Neural cell (in vitro differentiated cells): ENCODE measurements at regions not wholly inside any gene's neighbourhood (a gene's known extent, or its start where the extent isn't known, plus 50 kb on each side); places are given as distances from the start of the nearest gene placed in this dataset.

Experiments
- H2AFZ ChIP-seq: fragments of 200-600, 300-800 bp; sonication (generic), shearing (Covaris generic); 2 replicates; pipeline ENCODE4 v1.6.0; 2014; ENCODE audit warnings: low read depth, mild to moderate bottlenecking, antibody characterized with exemption, low read length, moderate library complexity
- H3F3A ChIP-seq: fragments of 200-600 bp; shearing (Covaris generic); 2 replicates; pipeline ENCODE4 v1.6.1; 2016; ENCODE audit warnings: mild to moderate bottlenecking, moderate library complexity, mixed read lengths, antibody characterized with exemption, low read length; ENCODE audit not compliant: insufficient read depth, poor library complexity, severe bottlenecking
- H3K27ac ChIP-seq: fragments of 200-600, 300-800 bp; sonication (generic), shearing (Covaris generic); 2 replicates; pipeline ENCODE4 v1.5.1; 2014; ENCODE audit warnings: mild to moderate bottlenecking, low read length, moderate library complexity
- H3K27me3 ChIP-seq: fragments of 300-800, 200-600 bp; sonication (generic), shearing (Covaris generic); 2 replicates; pipeline ENCODE4 v1.6.0; 2014; ENCODE audit warnings: mild to moderate bottlenecking, low read depth, low read length, moderate library complexity; ENCODE audit not compliant: insufficient read depth
- H3K36me3 ChIP-seq: fragments of 300-800, 200-600 bp; sonication (generic), shearing (Covaris generic); 2 replicates; pipeline ENCODE4 v1.5.1; 2014; ENCODE audit warnings: mild to moderate bottlenecking, antibody characterized with exemption, low read length, moderate library complexity; ENCODE audit not compliant: insufficient read depth
- H3K4me2 ChIP-seq: fragments of 300-800, 200-600 bp; sonication (generic), shearing (Covaris generic); 2 replicates; pipeline ENCODE4 v1.6.0; 2014; ENCODE audit warnings: mild to moderate bottlenecking, low read length
- H3K4me3 ChIP-seq: fragments of 300-800, 200-600 bp; sonication (generic), shearing (Covaris generic); 2 replicates; pipeline ENCODE4 v1.5.1; 2014; ENCODE audit warnings: mild to moderate bottlenecking, low read length, moderate library complexity
- H3K79me2 ChIP-seq: fragments of 200-600 bp; shearing (Covaris generic); replicated peaks from 2 replicates; pipeline ENCODE4 v1.6.0; 2014; ENCODE audit warnings: mild to moderate bottlenecking, low read length, moderate library complexity; ENCODE audit not compliant: insufficient read depth
- H3K9ac ChIP-seq: fragments of 300-800, 200-600 bp; sonication (generic), shearing (Covaris generic); 2 replicates; pipeline ENCODE4 v1.6.1; 2016; ENCODE audit warnings: mild to moderate bottlenecking, low read length, mixed read lengths
- H3K9me2 ChIP-seq: fragments of 200-600 bp; shearing (Covaris generic); 2 replicates; pipeline ENCODE4 v1.6.1; 2016; ENCODE audit warnings: mild to moderate bottlenecking, low read length, mixed read lengths; ENCODE audit not compliant: insufficient read depth
- H3K9me3 ChIP-seq: fragments of 200-600, 300-800 bp; sonication (generic), shearing (Covaris generic); 2 replicates; pipeline ENCODE4 v1.6.1; 2016; ENCODE audit warnings: mild to moderate bottlenecking, mixed run types, low read length, moderate library complexity, mixed read lengths
- H4K20me1 ChIP-seq: fragments of 200-600 bp; shearing (Covaris generic); 2 replicates; pipeline ENCODE4 v1.6.1; 2016; ENCODE audit warnings: mild to moderate bottlenecking, mixed run types; ENCODE audit not compliant: insufficient read depth
- EP300 ChIP-seq: fragments of 450-650 bp; conservative IDR thresholded peaks from 2 replicates; pipeline ENCODE4 v1.6.1; 2014; ENCODE audit warnings: antibody characterized with exemption, mild to moderate bottlenecking, moderate library complexity; ENCODE audit not compliant: poor library complexity, severe bottlenecking
- EZH2 ChIP-seq: fragments of 200-600, 300-800 bp; shearing (Covaris generic), sonication (generic); IDR thresholded peaks from 2 replicates; pipeline ENCODE4 v1.6.1; 2014; ENCODE audit warnings: antibody characterized with exemption, low read length, borderline replicate concordance, mild to moderate bottlenecking; ENCODE audit not compliant: insufficient read depth, poor library complexity, severe bottlenecking
- MXI1 ChIP-seq: fragments of 450-650 bp; conservative IDR thresholded peaks from 2 replicates; pipeline ENCODE4 v1.6.1; 2014; ENCODE audit warnings: antibody characterized with exemption, mild to moderate bottlenecking; ENCODE audit not compliant: poor library complexity, severe bottlenecking
- POLR2AphosphoS5 ChIP-seq: IDR thresholded peaks from 2 replicates; pipeline ENCODE4 v1.6.1; 2012
- RAD21 ChIP-seq: fragments of 450-650 bp; conservative IDR thresholded peaks from 2 replicates; pipeline ENCODE4 v1.6.1; 2014; ENCODE audit warnings: antibody characterized with exemption, mild to moderate bottlenecking, moderate library complexity
- SMC3 ChIP-seq: fragments of 450-650 bp; conservative IDR thresholded peaks from 2 replicates; pipeline ENCODE4 v1.6.1; 2014; ENCODE audit warnings: antibody characterized with exemption, mild to moderate bottlenecking, moderate library complexity; ENCODE audit not compliant: poor library complexity
- TAF1 ChIP-seq: IDR thresholded peaks from 2 replicates; pipeline ENCODE4 v1.6.1; 2012; ENCODE audit warnings: low read depth
- TF ChIP-seq, protein P1 (sequence below): IDR thresholded peaks from 2 replicates; pipeline ENCODE4 v1.6.1; 2012; ENCODE audit warnings: borderline replicate concordance
- TF ChIP-seq, protein P2 (sequence below): fragments of 450-650 bp; IDR thresholded peaks from 2 replicates; pipeline ENCODE4 v1.5.1; 2014; ENCODE audit warnings: antibody characterized with exemption, mild to moderate bottlenecking, moderate library complexity; ENCODE audit not compliant: poor library complexity, severe bottlenecking

GRCh38 chr3:139241783-139242182, 102.0 kb upstream of the MRPS22 start:
- Histone ChIP-seq H3K9ac (no peak overlapping the region), H3K4me2 (no peak overlapping the region), H3K27me3 (no peaks in the 10 kb centered on the region), H3K9me3 (no peaks in the 10 kb centered on the region), H3K9me2 (no peaks in the 10 kb centered on the region), H2AFZ (no peak overlapping the region), H3K27ac (no peak overlapping the region), H3F3A (no peaks in the 10 kb centered on the region), H3K4me3 (no peak overlapping the region), H3K36me3 (no peaks in the 10 kb centered on the region), H3K79me2 (no peaks in the 10 kb centered on the region), H4K20me1 (no peaks in the 10 kb centered on the region)
- TF ChIP-seq EP300 (no peak), MXI1 (no peak), POLR2AphosphoS5 (no peak)

DNA sequence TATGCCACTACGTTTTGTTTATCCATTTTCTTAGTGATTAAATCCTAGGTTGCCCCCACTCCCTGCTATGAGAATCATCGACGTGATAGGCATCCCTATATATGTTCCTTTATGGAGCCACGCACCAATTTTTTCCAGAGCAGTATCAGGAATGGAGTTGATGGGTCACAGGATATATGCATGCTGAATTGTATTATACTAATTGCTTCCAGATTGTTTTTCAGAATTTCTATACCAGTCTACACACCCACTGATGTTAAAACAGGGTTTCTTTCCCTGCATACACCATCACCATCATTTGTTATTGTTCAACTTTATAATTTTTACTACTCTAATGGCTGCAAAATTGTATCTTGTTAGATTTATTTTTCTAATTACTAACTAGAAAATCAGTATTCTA, 100.1 kb upstream of the MRPS22 start:
- Histone ChIP-seq H3K9ac (no peak overlapping the region), H3K4me3 (no peak overlapping the region), H4K20me1 (no peaks in the 10 kb centered on the region), H2AFZ (no peak overlapping the region), H3K36me3 (no peaks in the 10 kb centered on the region), H3F3A (no peaks in the 10 kb centered on the region), H3K79me2 (no peaks in the 10 kb centered on the region), H3K4me2 (no peak overlapping the region), H3K27me3 (no peaks in the 10 kb centered on the region), H3K27ac (no peak overlapping the region), H3K9me3 (no peaks in the 10 kb centered on the region), H3K9me2 (no peaks in the 10 kb centered on the region)
- TF ChIP-seq RAD21, result no peak
- no peak for TF ChIP-seq EZH2
- no peak for TF ChIP-seq POLR2AphosphoS5
- TF ChIP-seq, protein P1, sequence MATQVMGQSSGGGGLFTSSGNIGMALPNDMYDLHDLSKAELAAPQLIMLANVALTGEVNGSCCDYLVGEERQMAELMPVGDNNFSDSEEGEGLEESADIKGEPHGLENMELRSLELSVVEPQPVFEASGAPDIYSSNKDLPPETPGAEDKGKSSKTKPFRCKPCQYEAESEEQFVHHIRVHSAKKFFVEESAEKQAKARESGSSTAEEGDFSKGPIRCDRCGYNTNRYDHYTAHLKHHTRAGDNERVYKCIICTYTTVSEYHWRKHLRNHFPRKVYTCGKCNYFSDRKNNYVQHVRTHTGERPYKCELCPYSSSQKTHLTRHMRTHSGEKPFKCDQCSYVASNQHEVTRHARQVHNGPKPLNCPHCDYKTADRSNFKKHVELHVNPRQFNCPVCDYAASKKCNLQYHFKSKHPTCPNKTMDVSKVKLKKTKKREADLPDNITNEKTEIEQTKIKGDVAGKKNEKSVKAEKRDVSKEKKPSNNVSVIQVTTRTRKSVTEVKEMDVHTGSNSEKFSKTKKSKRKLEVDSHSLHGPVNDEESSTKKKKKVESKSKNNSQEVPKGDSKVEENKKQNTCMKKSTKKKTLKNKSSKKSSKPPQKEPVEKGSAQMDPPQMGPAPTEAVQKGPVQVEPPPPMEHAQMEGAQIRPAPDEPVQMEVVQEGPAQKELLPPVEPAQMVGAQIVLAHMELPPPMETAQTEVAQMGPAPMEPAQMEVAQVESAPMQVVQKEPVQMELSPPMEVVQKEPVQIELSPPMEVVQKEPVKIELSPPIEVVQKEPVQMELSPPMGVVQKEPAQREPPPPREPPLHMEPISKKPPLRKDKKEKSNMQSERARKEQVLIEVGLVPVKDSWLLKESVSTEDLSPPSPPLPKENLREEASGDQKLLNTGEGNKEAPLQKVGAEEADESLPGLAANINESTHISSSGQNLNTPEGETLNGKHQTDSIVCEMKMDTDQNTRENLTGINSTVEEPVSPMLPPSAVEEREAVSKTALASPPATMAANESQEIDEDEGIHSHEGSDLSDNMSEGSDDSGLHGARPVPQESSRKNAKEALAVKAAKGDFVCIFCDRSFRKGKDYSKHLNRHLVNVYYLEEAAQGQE, result no peak
- no peak for TF ChIP-seq SMC3
- TF ChIP-seq TAF1, result no peak
- TF ChIP-seq EP300, result no peak
- TF ChIP-seq, protein P2, sequence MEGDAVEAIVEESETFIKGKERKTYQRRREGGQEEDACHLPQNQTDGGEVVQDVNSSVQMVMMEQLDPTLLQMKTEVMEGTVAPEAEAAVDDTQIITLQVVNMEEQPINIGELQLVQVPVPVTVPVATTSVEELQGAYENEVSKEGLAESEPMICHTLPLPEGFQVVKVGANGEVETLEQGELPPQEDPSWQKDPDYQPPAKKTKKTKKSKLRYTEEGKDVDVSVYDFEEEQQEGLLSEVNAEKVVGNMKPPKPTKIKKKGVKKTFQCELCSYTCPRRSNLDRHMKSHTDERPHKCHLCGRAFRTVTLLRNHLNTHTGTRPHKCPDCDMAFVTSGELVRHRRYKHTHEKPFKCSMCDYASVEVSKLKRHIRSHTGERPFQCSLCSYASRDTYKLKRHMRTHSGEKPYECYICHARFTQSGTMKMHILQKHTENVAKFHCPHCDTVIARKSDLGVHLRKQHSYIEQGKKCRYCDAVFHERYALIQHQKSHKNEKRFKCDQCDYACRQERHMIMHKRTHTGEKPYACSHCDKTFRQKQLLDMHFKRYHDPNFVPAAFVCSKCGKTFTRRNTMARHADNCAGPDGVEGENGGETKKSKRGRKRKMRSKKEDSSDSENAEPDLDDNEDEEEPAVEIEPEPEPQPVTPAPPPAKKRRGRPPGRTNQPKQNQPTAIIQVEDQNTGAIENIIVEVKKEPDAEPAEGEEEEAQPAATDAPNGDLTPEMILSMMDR, result no peak
- no peak for TF ChIP-seq MXI1
